NCI-H526 (cell line): ENCODE measurements at regions not wholly inside any gene's neighbourhood (a gene's known extent, or its start where the extent isn't known, plus 50 kb on each side); places are given as distances from the start of the nearest gene placed in this dataset.

Experiments
- DNase-seq, 2 experiments: peaks; one replicate each; lab custom pipeline; 2025; lab: John Stamatoyannopoulos, UW

DNA sequence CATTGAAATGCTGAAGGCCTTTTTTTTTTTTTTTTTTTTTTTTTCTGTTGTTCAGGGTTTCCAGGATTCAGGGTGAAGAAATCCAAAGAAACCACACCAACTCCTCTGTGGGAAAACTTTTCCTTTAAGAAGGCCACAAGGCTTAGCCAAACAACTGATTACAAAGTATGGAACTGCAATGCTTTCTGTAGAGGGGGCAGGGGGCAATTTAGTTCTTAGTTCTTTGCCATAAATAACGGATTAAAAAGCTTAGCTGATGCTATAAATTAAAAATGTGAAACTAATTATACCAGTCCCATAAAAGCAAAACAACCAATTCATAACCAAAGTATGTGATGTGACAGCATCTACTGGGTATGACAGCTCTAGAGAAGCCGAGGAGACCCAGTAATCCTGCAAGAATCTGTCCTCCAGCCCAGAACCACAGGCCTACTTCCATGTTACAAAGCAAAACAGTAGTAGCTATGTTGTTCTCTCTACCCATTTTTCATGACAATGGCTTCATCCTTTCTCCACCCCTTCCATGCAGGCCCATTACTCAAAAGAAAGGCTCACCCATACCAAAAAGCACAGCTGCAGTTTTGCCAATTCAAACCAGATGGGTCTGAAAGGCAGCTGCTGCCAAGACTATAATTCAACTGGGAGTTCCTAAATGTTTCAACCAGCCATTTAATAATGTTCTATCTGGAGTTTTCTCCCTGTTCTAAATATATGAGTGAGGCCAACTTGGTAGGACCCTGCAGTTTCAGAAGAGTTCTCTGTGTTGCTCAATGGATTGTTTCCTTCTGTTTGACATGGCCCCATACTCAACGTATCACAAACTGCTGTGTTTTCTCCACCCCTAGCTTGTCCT is 167.1 kb upstream of the ZFHX3 start:
- DNase-seq, result no peak

GRCh38 chr16:73213732-73214455 is 166.0 kb upstream of the ZFHX3 start:
- DNase-seq, result no peak

- DNase-seq, result no peak
These were observed 164.5 kb upstream of the ZFHX3 start for GRCh38 chr16:73212431-73212830.

DNA sequence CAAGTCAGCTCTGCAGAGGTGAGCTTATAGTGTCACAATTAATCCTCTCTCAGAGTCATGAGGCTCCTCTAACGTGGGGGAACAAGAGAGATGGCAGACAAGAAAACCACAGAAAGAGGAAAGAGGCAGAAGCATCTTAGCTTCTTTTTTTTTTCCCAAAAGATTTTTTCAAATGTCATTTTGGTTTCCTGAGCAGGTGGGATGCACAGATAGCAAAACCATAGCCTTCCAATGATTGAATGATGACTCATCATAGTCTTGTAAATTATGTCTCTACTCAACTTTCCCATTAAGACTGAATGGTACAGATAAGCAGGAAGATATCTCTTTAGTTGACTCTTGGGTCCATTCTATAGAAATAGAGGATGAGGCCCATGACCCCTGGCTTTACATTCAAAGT is 162.8 kb upstream of the ZFHX3 start:
- DNase-seq, result no peak

DNA sequence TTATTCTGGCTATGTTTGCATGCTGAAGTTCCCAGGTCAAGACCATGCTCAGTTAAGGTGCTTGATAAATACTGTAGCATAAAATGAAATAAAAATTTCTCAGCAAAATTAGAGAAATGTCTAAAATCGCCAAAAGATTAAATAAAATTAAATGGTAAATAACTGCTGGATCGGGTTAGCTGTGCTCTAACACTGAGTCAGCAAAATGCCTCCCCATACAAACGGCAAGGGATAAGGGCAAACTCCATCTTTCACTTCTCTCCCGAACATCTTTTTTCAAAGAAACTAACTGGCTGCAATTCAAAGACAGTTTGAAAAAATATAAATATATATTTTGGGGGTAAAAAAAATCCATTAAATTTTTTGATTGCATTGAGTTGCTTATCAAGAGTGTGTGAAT is 162.2 kb upstream of the ZFHX3 start:
- no peak for DNase-seq

- DNase-seq, result no peak
These were observed 161.3 kb upstream of the ZFHX3 start for GRCh38 chr16:73209190-73209589.

- no peak for DNase-seq
These were observed 158.3 kb upstream of the ZFHX3 start for GRCh38 chr16:73206151-73206707.

DNA sequence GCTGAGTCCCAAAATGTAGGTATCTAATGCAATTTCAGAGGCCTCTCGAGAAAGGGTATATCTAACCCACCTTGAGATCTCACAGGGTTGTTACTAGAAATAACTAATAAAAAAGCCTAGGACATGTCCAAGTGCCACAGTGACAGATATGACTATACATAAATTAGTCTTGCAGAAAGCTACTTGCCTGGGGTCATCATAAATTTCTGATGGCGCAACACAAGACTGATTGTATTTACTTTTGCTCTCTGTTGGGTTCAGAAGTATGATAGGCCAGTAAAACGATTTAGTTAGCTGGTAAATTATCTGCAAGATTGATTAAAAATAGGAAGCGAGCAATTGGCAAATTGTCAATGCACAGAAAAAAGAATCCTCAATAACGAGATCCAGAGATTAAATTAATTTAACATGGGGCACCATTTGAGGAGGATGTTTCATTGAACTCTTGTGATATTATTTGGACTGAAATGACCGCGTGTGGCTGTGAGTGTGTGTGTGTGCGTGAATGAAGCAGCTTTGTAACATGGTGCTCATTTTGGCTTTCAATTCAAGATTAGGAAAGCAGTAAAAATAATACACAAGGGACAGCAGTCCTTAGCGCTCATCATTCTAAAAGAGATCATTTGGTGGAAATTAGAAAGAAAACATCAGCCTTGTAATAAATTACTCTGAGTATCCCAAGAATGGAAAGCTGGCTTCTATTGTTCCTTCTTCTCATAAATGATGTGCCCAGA is 157.4 kb upstream of the ZFHX3 start:
- DNase-seq, result no peak

GRCh38 chr16:73204359-73205152 is 156.6 kb upstream of the ZFHX3 start:
- DNase-seq, result no peak

DNA sequence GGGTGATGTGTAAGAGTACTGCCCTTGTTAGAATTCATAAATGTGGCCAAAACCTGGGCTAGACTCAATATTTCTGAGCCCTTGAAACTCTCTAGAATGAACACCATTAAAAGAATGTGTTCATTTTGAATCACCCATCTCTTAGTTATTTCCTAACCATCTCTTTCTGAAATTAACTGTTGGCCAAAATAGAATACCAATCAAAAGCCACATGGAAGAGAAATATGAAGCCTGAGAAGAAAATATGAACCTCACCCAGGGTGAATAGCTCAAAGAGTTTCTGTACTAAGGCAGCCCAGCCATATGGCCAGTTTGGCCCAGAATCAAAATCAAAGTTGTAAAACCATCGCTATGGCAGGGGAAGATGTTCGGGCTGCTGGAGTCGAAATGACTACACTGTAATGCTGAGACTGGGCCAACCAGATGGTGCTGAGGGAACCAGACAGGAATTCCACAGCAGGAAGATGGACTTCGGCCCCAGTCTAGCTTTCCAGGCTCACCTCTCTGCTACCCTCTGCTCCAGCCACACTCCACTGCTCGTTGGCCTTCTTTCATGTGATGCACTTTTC is 154.3 kb upstream of the ZFHX3 start:
- no peak for DNase-seq

DNA sequence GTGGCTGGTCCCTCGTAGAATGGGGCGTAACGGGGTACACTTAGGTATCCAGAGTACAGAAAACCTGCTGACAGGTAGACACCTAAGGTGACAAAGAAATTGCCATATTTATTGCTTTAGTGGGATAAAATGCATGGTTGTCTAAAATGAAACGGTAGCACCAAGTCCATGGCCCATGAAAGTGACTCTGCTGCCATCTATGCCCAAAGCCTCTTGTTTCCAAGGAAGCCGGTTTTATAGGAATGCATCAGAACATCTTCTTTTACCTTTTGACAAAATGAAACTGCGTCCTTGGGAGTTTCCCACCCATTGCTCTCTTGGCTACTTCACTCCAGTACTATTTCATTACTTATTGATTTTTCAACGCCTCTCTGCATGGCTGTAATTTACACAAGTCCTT is 151.3 kb upstream of the ZFHX3 start:
- DNase-seq, result no peak

DNA sequence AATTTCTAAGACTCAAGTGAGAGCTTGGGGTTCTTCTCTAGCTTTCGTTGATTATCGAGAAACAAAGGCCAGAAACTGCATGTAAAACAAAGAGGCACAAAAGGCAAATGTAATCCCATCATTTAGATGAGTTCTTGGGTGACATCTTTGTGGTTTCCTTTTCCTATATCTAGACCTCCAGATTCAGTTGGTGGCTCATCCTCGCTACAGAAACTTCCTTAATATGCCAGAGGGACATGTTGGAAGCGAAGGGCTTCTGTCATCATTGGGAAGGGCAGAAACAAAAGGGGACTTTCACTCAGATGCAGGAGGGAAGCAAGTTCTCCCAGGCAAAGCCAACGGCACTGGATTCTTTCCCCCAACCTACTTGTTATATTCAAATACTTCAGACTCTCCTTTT is 150.6 kb upstream of the ZFHX3 start:
- DNase-seq, result no peak

DNA sequence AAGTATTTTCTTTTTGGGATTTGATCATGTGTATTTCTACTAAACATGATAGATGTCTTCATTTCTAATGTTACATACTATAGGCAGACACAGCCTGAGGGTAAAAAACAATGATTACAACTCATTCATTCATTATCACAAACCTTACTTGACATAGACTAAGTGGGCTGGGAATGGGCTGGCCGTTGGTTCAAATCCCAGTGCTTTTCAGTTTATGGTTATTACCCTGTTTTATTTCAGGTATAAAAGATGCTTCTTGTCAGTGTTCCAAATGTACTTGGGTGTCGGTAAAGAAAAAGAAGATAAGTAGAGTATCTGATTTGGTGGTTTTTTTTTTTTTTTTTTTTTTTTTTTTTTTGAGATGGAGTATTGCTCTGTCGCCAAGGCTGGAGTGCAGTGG is 149.7 kb upstream of the ZFHX3 start:
- no peak for DNase-seq

DNA sequence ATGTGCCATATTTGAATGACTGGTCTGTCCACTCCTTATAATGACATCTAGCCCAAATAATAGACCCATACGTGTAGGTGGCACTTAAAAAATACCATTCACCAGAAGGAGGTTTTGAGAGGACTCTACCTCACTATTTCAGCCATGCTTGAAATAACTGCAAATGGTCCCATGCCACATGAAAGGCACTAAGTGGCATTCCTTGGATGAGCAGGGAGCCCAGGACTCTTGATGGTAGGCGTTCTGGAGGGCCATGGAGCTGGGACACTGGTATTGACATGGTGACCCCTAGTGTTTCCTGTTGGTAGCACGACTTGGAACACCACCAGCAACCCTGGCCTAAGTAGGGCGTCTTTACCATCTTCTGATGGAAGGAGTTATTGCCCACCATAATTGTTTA is 148.7 kb upstream of the ZFHX3 start:
- DNase-seq, result peak; percentile 36 to 79

DNA sequence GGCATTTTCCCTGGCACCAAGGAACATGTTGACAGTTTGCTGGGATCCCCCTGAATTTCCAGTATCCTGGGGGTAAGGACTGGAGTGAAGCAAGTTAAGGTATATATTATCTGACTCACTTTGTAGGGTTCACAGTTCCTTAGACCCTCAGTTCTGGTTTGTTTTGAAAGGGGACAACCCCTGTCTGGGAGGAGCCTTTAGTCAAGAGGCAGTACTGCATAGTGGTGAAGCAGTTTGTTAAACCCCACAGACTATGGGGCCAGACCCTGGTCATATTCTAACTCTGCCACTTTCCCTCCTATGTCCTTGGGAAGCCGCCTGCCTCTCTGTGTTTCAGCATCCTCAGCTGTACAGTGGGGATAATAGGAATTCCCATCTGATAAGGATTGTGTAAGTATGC is 145.5 kb upstream of the ZFHX3 start:
- no peak for DNase-seq

DNA sequence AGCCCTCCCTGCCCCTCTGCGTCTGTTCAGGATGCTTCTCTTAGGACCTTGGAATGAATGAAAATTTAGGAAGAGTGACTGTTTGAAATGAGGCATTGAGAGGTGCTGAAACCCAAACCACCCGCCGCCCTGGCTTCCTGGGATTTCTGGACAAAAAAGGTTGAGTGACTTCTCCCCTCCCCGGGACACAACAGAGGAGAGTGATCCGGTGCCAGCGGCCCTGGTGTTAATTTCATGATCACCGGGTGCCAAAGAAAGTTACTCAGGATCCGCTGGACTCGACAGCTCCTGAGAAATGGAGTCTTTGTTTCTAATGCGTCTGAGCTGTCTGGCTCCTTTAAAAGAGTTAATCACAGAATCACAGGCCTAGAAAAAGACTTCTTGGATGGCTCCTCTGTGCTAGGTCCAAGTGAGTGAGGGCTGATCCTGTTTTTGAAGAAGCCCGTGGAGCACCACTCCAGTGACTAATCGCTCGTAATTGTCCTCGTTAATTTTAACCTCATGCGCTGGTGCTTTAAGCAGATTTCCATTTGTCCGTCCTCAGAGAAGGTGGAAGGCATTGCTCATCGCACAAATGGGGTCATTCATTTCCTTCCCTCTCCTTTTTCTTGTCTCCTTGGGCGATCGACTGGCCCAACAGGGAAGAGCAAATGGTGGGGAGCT is 144.4 kb upstream of the ZFHX3 start:
- no peak for DNase-seq

DNA sequence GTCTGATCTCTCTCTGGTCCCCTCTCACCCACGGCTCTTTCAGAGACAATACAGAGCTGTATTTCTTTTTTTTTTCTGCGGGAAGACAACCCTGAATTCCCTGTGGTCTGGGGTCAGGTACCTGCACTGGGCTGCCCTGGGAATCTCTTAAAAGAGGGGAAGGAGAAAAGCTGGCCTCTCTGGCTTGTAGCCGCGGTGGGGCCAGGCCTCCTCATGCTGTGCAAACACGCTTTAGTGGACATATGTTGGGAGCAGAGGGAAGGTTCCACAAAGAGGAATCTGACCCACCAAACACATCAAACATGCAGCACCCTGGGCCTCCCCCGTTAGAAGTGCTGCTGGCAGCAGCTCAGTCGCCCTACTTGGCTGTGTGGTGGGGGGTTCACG is 143.7 kb upstream of the ZFHX3 start:
- no peak for DNase-seq

DNA sequence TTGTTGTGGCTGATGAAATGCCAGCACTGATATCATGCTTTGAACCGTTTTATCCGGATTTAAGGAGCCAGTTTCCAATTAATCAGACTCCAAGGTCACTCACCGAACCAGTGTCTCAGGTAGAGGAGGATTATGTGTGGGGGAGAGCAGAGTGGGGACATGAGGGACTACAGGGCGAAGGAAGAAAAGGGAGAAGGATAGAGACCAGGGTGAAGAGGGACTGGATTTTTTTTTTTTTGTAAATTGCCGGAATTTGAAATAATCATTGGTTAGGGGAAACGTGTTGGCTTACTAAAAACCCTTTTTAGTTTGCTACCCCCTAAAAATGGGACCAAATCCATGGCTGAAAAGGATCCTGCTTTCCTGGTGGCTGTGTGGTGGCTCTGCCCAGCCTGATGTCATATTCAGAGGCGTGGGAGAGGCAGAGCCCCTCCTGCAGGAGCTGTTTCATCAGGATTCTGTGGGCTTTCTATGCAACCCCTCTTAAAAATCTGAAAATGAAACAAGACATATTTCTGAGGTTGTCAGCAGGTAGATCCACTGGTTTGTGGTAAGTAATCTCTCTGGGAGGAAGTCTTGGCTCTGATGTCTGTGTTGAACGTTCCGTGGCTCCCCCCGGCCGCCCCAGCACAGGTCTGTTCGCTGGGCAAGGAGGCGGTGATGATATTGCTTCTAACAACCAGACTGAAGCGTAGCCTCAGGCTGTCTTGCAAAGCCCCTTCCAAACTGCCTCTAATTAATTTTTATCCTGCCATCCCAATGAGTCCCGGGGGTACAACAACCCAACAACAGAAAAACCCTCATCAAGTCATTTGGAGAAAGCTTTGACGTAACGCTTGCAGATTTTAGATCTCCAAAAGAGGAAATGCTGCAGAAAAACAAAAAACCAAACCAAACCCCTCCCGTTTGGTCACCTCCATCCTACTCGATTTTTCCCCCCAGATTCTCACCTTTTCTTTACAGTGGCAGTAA is 143.0 kb upstream of the ZFHX3 start:
- DNase-seq, result no peak

DNA sequence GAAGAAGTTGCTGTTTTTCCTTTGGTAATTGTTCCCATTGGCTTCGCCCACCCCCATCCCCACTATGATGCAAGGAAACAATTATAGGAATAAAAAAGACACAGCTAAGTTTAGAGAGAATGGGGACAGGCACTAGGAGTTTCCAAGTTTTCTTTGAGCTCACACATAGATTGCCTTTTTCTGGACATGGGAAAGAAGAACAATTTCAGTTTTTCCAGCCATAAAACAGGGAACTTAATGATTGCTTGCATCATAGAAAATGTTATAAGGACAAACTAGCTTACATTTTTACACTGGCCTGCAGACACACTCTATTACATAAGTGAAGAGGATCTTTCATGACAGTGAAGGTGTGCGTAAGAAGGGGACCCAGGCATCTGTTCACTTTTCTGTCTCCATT is 142.3 kb upstream of the ZFHX3 start:
- DNase-seq, result no peak

DNA sequence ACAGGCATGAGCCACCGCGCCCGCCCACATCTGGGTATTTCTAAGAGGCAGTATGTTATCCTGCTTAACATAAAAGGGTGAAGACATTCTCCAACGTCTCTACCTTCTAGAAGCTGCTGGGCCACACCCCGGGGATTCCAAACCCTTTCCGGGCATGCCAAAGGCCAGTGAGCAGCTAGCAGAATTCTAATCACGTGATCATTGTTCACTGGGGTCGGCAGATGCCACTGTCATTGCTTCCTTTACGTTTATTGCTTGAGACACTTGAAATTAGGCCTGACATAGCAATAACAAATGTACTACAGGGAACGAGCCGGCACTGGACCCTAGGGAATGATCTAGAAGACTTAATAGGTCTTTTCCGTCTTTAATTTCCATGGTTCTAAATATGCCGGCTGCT is 141.2 kb upstream of the ZFHX3 start:
- DNase-seq, result no peak
